ENCODE measurements at regions not wholly inside any gene's neighbourhood (a gene's known extent, or its start where the extent isn't known, plus 50 kb on each side); places are given as distances from the start of the nearest gene placed in this dataset.

DNA sequence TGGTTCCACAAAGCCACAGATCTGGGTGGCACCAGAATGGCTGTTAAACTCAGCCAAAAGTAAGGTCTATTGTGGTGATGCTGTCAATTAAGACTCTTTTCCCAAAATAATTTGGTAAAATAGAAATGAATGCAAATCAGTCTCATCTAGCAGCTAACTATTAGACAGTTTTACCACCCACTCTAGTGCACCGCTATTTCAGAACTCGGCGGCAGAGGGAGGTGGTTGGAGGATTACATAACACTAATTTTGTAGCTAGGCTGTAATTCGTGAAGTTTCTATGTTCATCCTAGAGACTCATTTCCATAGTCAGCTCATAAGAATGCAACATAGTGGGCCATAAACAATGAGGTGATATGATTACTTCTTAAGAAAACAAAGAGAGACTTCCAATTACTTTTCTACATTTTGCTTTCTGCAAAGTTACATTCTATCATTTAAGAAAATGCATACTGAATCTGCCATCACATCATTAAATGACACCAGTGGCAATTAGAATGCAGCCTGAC is 413.8 kb downstream of the FBXO15 start:
- intact Hi-C loops (cut with micrococcal nuclease) = no loop called here
- TF ChIP-seq, protein P1, sequence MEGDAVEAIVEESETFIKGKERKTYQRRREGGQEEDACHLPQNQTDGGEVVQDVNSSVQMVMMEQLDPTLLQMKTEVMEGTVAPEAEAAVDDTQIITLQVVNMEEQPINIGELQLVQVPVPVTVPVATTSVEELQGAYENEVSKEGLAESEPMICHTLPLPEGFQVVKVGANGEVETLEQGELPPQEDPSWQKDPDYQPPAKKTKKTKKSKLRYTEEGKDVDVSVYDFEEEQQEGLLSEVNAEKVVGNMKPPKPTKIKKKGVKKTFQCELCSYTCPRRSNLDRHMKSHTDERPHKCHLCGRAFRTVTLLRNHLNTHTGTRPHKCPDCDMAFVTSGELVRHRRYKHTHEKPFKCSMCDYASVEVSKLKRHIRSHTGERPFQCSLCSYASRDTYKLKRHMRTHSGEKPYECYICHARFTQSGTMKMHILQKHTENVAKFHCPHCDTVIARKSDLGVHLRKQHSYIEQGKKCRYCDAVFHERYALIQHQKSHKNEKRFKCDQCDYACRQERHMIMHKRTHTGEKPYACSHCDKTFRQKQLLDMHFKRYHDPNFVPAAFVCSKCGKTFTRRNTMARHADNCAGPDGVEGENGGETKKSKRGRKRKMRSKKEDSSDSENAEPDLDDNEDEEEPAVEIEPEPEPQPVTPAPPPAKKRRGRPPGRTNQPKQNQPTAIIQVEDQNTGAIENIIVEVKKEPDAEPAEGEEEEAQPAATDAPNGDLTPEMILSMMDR (IDR thresholded peaks at IDR 0.05; ENCODE audit: unreplicated experiment) = no peak
- ChIA-PET POLR2A (interaction anchor here (0.6 to 0.7 kb wide), 2 partner anchors 15 to 24 kb away, joined by 3 read pairs; no protein-coding TSS in a partner anchor), CTCF (no interaction called here)
- Mint-ChIP-seq H3K4me1 (ENCODE audit: insufficient read depth, unreplicated experiment) (peaks cover 12% of the 10 kb centered on the region), H3K27ac (ENCODE audit: low read depth, unreplicated experiment) (no peak overlapping the region), H3K9me3 (ENCODE audit: unreplicated experiment) (peaks cover 15% of the 10 kb centered on the region), H3K4me3 (ENCODE audit: unreplicated experiment) (no peak overlapping the region), H3K36me3 (ENCODE audit: insufficient read depth, unreplicated experiment) (no peaks in the 10 kb centered on the region), H3K27me3 (ENCODE audit: insufficient read depth, unreplicated experiment) (no peaks in the 10 kb centered on the region)
- DNase-seq (ENCODE audit: unreplicated experiment) = no peak
- BruUV-seq (replicated peaks) = no TSS peak

GRCh38 chr18:73733376-73733775 is 414.3 kb downstream of the FBXO15 start:
- Mint-ChIP-seq H3K36me3 (ENCODE audit: insufficient read depth, unreplicated experiment) (no peaks in the 10 kb centered on the region), H3K27me3 (ENCODE audit: insufficient read depth, unreplicated experiment) (no peaks in the 10 kb centered on the region)
- POLR2A ChIA-PET = interaction anchor here (0.7 kb wide), 1 partner anchor 28 kb away, joined by 3 read pairs; no protein-coding TSS in a partner anchor

GRCh38 chr18:73728657-73729056 is 419.0 kb downstream of the FBXO15 start:
- intact Hi-C loops (cut with micrococcal nuclease) = no loop called here
- BruUV-seq (replicated peaks) = no TSS peak
- Mint-ChIP-seq H3K27me3 (ENCODE audit: insufficient read depth, unreplicated experiment) (no peaks in the 10 kb centered on the region), H3K9me3 (ENCODE audit: unreplicated experiment) (peaks cover 15% of the 10 kb centered on the region), H3K27ac (ENCODE audit: low read depth, unreplicated experiment) (no peak overlapping the region), H3K4me1 (ENCODE audit: insufficient read depth, unreplicated experiment) (no peaks in the 10 kb centered on the region), H3K36me3 (ENCODE audit: insufficient read depth, unreplicated experiment) (no peaks in the 10 kb centered on the region), H3K4me3 (ENCODE audit: unreplicated experiment) (no peak overlapping the region)
- TF ChIP-seq, protein P1 (IDR thresholded peaks at IDR 0.05; ENCODE audit: unreplicated experiment) = no peak
- ChIA-PET POLR2A (no interaction called here), CTCF (no interaction called here)
- no peak for DNase-seq (ENCODE audit: unreplicated experiment)

More at GRCh38 chr18:73733376-73733775, 414.3 kb downstream of the FBXO15 start:
- Mint-ChIP-seq H3K4me1 (ENCODE audit: insufficient read depth, unreplicated experiment) (peaks cover 8% of the 10 kb centered on the region), H3K4me3 (ENCODE audit: unreplicated experiment) (no peak overlapping the region), H3K9me3 (ENCODE audit: unreplicated experiment) (peaks cover 15% of the 10 kb centered on the region), H3K27ac (ENCODE audit: low read depth, unreplicated experiment) (no peak overlapping the region)
- no peak for DNase-seq (ENCODE audit: unreplicated experiment)
- CTCF ChIA-PET = interaction anchor here (0.6 kb wide), 1 partner anchor 18 kb away, joined by 3 read pairs; no protein-coding TSS in a partner anchor
- TF ChIP-seq, protein P1 (IDR thresholded peaks at IDR 0.05; ENCODE audit: unreplicated experiment) = no peak
- BruUV-seq (replicated peaks) = no TSS peak
- intact Hi-C loops (cut with micrococcal nuclease) = no loop called here

DNA sequence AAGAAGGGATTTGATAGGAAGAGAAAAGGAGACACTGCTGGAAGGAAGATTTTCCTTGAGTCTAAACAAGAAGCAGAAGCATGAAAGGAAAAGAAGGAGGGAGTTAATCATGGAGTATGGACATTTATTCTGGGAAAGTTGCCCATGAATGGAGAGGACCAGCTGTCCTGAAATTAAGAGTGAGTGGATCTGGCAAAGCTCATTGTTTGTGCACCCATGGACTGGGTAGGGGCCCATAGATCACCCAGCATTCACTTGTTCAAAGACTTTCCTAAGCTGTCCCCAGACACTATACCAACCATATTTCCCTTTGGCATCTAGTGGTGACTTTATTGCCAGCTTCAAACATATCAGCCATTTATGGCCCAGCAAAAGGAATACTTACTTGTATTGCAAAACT is 422.7 kb downstream of the FBXO15 start:
- ChIA-PET POLR2A (no interaction called here), CTCF (interaction anchor here (0.6 to 1.0 kb wide), 3 partner anchors 12 to 1007 kb away, joined by 3 read pairs; no protein-coding TSS in a partner anchor)
- Mint-ChIP-seq H3K4me1 (ENCODE audit: insufficient read depth, unreplicated experiment) (peaks cover under 1% of the 10 kb centered on the region), H3K9me3 (ENCODE audit: unreplicated experiment) (peaks cover 3% of the 10 kb centered on the region), H3K4me3 (ENCODE audit: unreplicated experiment) (no peak overlapping the region), H3K27me3 (ENCODE audit: insufficient read depth, unreplicated experiment) (no peaks in the 10 kb centered on the region), H3K36me3 (ENCODE audit: insufficient read depth, unreplicated experiment) (no peaks in the 10 kb centered on the region), H3K27ac (ENCODE audit: low read depth, unreplicated experiment) (no peak overlapping the region)
- BruUV-seq (replicated peaks) = no TSS peak
- TF ChIP-seq, protein P1 (IDR thresholded peaks at IDR 0.05; ENCODE audit: unreplicated experiment) = no peak
- intact Hi-C loops (cut with micrococcal nuclease) = no loop called here
- DNase-seq (ENCODE audit: unreplicated experiment) = no peak

All from MCF 10A (cell line).